AG10803 (cell line): ENCODE measurements at regions not wholly inside any gene's neighbourhood (a gene's known extent, or its start where the extent isn't known, plus 50 kb on each side); places are given as distances from the start of the nearest gene placed in this dataset.

Experiments used
- DNase-seq: peaks from one replicate; pipeline ENCODE4 v3.0.0; 2010; ENCODE audit warnings: low read depth
- H3K4me3 ChIP-seq: 2 replicates; pipeline ENCODE4 v1.5.1; 2011; ENCODE audit warnings: mild to moderate bottlenecking, low read length, control low read depth
- TF ChIP-seq, protein P1 (sequence below): conservative IDR thresholded peaks from 2 replicates; pipeline ENCODE4 v1.5.1; 2011; ENCODE audit warnings: mild to moderate bottlenecking, low read length, control low read depth, inconsistent platforms

DNA sequence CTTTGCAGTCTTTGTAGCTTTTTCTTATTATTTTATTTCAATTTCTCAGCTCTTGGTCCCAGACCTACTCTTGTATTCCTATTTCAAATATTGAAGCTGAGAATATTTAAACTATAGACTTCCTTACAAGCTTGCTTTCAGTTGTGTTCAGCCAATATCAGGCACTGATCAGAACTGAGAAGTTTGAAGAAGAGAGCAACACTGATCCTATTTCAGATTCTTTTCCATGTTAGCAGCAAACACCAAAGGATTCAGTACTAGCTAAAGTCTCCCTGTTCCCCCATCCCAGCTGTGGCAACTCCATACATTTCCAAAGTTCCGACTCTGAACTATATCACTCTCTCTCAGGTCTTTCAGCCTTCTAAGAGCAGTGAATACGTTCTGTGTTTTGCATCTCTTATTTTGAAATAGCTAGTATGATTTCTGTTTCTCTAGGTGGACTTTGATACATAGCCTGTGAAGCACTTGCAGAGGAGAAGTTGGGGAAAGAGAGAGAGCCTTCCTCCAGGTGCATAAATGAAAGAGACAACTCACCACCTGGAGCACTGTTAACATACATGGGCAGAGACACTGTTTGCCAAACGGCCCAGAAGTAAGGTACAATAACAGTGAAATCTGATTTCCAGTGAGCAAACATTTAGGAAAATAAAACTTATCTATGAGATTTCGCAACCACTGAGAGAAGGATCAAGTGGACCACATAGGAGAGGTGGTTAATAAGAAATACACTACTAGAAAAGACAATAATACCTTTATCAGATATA is 135.0 kb upstream of the ZNF804A start:
- DNase-seq, result no peak
- no peak overlapping the region for H3K4me3 ChIP-seq
- TF ChIP-seq, protein P1, sequence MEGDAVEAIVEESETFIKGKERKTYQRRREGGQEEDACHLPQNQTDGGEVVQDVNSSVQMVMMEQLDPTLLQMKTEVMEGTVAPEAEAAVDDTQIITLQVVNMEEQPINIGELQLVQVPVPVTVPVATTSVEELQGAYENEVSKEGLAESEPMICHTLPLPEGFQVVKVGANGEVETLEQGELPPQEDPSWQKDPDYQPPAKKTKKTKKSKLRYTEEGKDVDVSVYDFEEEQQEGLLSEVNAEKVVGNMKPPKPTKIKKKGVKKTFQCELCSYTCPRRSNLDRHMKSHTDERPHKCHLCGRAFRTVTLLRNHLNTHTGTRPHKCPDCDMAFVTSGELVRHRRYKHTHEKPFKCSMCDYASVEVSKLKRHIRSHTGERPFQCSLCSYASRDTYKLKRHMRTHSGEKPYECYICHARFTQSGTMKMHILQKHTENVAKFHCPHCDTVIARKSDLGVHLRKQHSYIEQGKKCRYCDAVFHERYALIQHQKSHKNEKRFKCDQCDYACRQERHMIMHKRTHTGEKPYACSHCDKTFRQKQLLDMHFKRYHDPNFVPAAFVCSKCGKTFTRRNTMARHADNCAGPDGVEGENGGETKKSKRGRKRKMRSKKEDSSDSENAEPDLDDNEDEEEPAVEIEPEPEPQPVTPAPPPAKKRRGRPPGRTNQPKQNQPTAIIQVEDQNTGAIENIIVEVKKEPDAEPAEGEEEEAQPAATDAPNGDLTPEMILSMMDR, result no peak

DNA sequence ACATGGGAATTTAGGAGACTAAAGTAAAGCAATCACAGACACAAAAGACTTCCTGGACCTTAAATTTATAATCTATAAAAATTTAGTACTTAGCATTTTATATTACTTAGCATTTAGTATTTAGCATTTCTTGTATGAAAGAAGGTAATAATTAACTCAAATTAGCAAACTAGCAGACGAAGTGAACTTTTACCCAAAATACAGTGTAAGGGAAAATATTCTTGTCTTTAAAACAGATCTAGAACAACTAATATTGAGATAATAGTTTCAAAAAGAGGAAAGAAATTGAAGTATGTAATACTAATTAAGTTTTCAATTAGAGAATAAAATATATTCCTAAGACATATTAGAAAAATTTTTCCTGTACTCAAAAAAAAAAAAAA is 134.5 kb upstream of the ZNF804A start:
- TF ChIP-seq, protein P1, result no peak
- H3K4me3 ChIP-seq, result no peak overlapping the region
- DNase-seq, result no peak

DNA sequence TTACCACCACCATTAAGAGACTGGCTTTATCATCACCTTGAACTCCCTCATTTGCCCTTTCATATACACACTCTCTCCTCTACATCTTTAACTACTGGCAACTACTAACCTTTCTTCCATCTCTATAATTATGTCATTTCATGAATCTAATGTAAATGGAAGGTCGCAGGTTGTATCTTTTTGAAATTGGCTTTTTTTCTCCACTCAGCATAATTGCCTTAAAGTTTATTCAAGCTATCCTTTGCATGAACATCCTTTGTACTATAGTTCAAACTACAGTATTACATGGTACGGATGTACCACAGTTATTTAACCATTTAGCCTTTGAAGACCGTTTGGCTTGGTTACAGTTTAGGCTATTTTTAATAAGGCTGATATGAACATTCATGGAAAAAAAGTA is 129.5 kb upstream of the ZNF804A start:
- TF ChIP-seq, protein P1, result no peak
- H3K4me3 ChIP-seq, result no peak overlapping the region

DNA sequence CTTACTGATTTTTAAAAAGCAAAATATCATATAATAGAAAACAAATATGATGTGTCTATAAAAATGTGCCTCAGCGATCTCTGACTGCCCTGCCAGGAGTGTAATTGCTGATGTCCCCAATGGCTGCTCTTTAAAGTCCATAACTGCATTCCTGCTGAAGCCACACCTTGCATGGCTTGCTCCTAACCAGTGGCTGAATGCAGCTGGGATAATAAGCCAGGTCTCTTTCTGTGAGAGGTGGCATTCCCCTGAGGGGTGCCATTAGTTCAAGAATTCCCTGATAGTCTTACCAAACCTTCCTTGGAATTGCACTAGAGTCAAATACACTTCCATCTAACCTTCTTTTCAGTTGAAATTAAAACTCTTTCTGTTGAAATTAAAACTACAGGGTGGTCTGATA is 125.8 kb upstream of the ZNF804A start:
- no peak for DNase-seq
- TF ChIP-seq, protein P1, result no peak
- no peak overlapping the region for H3K4me3 ChIP-seq

More for the DNA sequence above, 129.5 kb upstream of the ZNF804A start:
- DNase-seq, result no peak

DNA sequence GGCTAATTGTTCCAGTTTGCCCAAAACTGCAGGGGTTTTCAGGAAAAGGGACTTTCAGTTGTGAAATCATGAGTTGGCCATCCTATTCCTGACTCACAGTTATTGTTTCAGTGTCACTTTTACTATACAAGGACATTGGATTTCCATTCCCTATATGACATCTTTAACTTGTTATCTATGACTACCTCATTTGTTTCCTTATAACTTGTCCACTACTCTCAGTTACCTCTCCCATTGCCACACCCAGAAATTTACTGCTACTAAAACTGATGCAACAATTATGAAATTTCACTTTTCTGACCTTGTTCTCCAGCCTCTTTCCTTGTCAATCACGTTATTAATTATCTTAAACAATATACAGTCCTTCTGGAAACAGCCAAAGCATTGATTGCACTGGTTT is 116.5 kb upstream of the ZNF804A start:
- TF ChIP-seq, protein P1, result no peak
- no peak overlapping the region for H3K4me3 ChIP-seq

DNA sequence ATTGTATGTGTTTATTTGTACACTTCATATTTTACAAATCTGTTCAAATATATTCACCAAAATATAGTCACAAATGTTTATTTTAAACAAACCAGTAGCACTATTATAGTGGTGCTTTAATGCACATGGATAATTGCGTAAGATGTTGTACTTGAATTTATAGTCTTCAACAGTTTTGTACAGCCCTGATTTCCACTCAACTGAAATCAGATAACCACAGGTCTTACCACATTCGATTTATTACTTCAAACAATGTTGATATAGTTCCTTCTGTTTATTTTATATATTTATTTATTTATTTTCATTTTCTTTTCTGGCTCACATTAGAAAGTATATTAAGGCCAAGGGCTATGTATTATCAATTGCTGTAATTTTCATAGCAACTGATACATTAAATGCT is 99.4 kb upstream of the ZNF804A start:
- TF ChIP-seq, protein P1, result no peak
- H3K4me3 ChIP-seq, result no peak overlapping the region
- DNase-seq, result no peak

More for the DNA sequence above, 116.5 kb upstream of the ZNF804A start:
- no peak for DNase-seq

DNA sequence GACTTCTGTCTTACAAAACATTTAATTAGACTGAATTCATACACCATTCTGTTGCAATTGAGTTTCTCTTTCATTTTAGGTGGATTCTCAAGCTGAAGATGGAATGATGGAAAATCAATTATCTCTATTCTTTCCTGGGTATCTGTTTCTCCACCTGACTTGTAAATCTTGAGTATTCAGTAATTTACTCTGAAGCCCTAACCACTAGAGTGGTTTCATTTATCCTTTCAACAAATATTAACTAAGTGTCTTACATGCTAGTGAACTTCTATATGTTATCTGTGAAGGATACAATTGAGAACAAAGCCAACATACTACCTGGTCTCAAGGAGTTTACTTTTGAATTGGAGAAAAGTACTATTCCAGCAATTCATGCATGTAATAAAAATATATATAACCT is 94.1 kb upstream of the ZNF804A start:
- H3K4me3 ChIP-seq, result no peak overlapping the region
- no peak for DNase-seq
- TF ChIP-seq, protein P1, result no peak
